GM10266 (cell line): ENCODE measurements at regions not wholly inside any gene's neighbourhood (a gene's known extent, or its start where the extent isn't known, plus 50 kb on each side); places are given as distances from the start of the nearest gene placed in this dataset.

Source experiments
- DNase-seq: peaks from one replicate; pipeline ENCODE4 v3.0.0; 2012; ENCODE audit errors: extremely low spot score
- CTCF ChIP-seq: IDR thresholded peaks from 2 replicates; pipeline ENCODE4 v1.5.1; 2012; ENCODE audit warnings: mild to moderate bottlenecking, low read depth; ENCODE audit not compliant: control insufficient read depth, insufficient read depth; ENCODE audit errors: missing control alignments

GRCh38 chr3:168419091-168419490 is 323.4 kb upstream of the GOLIM4 start:
- TF ChIP-seq CTCF = no peak
- no peak for DNase-seq

DNA sequence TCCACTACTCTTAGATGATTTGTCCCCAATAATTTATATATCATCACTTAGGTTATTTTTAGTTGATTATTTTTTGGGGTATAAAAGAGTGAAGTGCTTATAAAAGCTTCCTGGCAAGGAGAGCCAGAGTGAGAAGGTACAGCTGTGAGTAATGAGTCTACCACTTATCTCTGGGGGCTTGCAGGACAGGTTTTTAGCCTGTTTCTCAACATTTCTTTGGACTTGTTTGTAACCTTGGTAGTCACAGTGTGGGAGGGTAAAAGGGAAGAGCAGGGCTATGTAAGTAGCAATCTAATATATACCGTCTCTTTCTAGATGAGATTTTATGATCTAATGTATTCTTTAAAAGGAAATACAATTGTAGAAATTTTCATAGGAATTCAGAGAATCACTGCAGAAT is 321.3 kb upstream of the GOLIM4 start:
- DNase-seq = no peak
- TF ChIP-seq CTCF = no peak

GRCh38 chr3:168416446-168416845 is 320.7 kb upstream of the GOLIM4 start:
- DNase-seq = no peak
- no peak for TF ChIP-seq CTCF

- DNase-seq = no peak
- TF ChIP-seq CTCF = no peak
These were observed 318.4 kb upstream of the GOLIM4 start for GRCh38 chr3:168414149-168414548.

DNA sequence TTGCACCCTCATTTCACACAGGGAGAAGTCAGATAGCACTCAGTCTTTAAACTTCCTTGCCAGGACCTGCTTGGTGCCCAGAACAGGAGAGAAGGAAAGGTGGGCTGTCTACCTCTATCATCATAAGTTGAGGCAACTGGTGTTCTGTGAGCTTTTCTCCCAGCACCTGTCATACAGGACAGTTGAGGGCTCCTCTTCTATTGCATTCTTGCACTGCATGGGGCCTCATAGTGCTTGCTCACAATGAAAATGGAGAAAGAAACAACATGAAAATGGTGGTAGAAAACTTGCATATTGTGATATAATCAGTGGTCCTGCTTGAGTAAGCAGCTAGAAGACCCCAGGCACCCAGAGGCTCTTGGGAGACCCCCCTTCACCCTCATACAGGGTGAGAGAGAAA is 311.7 kb upstream of the GOLIM4 start:
- no peak for DNase-seq
- no peak for TF ChIP-seq CTCF

GRCh38 chr3:168405288-168405687 is 309.6 kb upstream of the GOLIM4 start:
- no peak for TF ChIP-seq CTCF
- no peak for DNase-seq

DNA sequence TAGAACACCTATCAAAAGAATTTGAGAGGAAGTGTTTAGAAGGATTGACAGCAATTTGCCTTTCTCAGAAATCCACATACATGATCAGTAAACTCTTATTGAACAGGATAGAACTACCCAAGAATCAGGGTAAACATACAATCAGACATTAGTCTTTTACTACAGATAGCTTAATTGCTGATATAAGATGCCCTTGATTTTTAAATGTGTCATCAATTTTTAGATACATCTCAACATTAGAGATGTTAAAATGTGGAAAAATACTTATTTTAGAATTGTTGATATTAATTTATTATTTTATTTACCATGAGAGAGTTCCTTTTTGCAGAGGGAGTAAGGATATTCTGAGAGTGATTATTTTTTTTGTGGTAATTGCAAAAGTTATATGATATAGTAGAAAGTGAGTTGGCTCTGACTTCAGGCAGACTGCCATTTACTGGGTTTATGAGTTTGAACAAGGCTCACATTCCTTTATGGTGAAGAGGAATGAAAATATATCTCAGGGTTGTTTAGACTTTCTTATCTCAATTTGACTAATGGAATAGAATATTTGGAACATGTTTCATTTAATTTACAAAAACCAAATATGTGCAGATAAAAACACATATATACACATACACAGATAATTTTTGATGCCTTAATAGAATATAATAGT is 302.8 kb upstream of the GOLIM4 start:
- TF ChIP-seq CTCF = no peak
- DNase-seq = no peak
